PC-9 (cell line): ENCODE measurements at regions not wholly inside any gene's neighbourhood (a gene's known extent, or its start where the extent isn't known, plus 50 kb on each side); places are given as distances from the start of the nearest gene placed in this dataset.

ENCODE experiments used
- BruUV-seq: library from RNA; stranded (reverse); fragments of 400-500 nt; replicated peaks from 2 replicates; lab custom pipeline; 2021; lab: Mats Ljungman, UMichigan
- CTCF ChIA-PET: fragments of 300-600 bp; sonication (Branson Sonifier 250); formaldehyde crosslinking; loops from one replicate; lab custom pipeline; 2022; ENCODE audit warnings: antibody characterized with exemption; lab: Charles Lee
- POLR2A ChIA-PET: fragments of 300-600 bp; sonication (Branson Sonifier 250); formaldehyde crosslinking; loops from one replicate; lab custom pipeline; 2022; ENCODE audit warnings: antibody characterized with exemption; ENCODE audit not compliant: unreplicated experiment; lab: Charles Lee
- DNase-seq, 2 experiments: peaks; one replicate each; pipeline versions ENCODE4 v3.0.0 to v3.0.0-alpha.2; 2015 to 2022; ENCODE audit warnings: mixed read lengths in 1 of 2
- H2AFZ ChIP-seq: fragments of 200-600 bp; sonication (generic); 2 replicates; pipeline ENCODE4 v1.8.1; 2017; ENCODE audit warnings: antibody characterized with exemption
- H3F3A ChIP-seq: fragments of 200-600 bp; sonication (generic); 2 replicates; pipeline ENCODE4 v1.8.1; 2017; ENCODE audit warnings: antibody characterized with exemption, mild to moderate bottlenecking, low read depth; ENCODE audit not compliant: insufficient read depth
- H3K27ac ChIP-seq: fragments of 200-600 bp; sonication (generic); 2 replicates; pipeline ENCODE4 v1.6.1; 2016; ENCODE audit warnings: mixed run types
- H3K27me3 ChIP-seq: fragments of 200-600 bp; sonication (generic); 2 replicates; pipeline ENCODE4 v1.6.1; 2016; ENCODE audit warnings: low read depth, mixed run types; ENCODE audit not compliant: insufficient read depth
- H3K36me3 ChIP-seq: fragments of 200-600 bp; sonication (generic); 2 replicates; pipeline ENCODE4 v1.6.1; 2016; ENCODE audit warnings: low read depth, mixed run types
- H3K4me1 ChIP-seq: fragments of 200-600 bp; sonication (generic); replicated peaks from 2 replicates; pipeline ENCODE4 v1.6.1; 2016; ENCODE audit warnings: mixed run types; ENCODE audit not compliant: insufficient read depth
- H3K4me2 ChIP-seq: fragments of 200-600 bp; sonication (generic); 2 replicates; pipeline ENCODE4 v1.6.1; 2017; ENCODE audit warnings: mixed run types
- H3K4me3 ChIP-seq: fragments of 200-600 bp; sonication (generic); 2 replicates; pipeline ENCODE4 v1.6.1; 2016; ENCODE audit warnings: mixed run types
- H3K79me2 ChIP-seq: fragments of 200-600 bp; sonication (generic); 2 replicates; pipeline ENCODE4 v1.6.1; 2017; ENCODE audit warnings: low read depth, mixed run types
- H3K9me2 ChIP-seq: fragments of 200-600 bp; sonication (generic); 2 replicates; pipeline ENCODE4 v1.8.1; 2017; ENCODE audit warnings: mild to moderate bottlenecking; ENCODE audit not compliant: insufficient read depth
- H3K9me3 ChIP-seq: fragments of 200-600 bp; sonication (generic); 2 replicates; pipeline ENCODE4 v1.8.1; 2016; ENCODE audit warnings: low read depth; ENCODE audit not compliant: insufficient read depth
- H4K20me1 ChIP-seq: fragments of 200-600 bp; sonication (generic); 2 replicates; pipeline ENCODE4 v1.8.1; 2017; ENCODE audit not compliant: insufficient read depth
- CTCF ChIP-seq: fragments of 200-600 bp; sonication (generic); conservative IDR thresholded peaks from 2 replicates; pipeline ENCODE4 v1.6.1; 2017; ENCODE audit warnings: mixed run types, antibody characterized with exemption, mild to moderate bottlenecking, moderate library complexity
- EZH2 ChIP-seq: fragments of 200-600 bp; sonication (generic); IDR thresholded peaks from 2 replicates; pipeline ENCODE4 v1.8.0; 2017; ENCODE audit warnings: antibody characterized with exemption, low read depth
- intact Hi-C: fragments of 100-400 bp; cut with micrococcal nuclease; formaldehyde crosslinking; loops from one replicate; pipeline ENCODE4 v1.10.0; 2022; ENCODE audit not compliant: unreplicated experiment

DNA sequence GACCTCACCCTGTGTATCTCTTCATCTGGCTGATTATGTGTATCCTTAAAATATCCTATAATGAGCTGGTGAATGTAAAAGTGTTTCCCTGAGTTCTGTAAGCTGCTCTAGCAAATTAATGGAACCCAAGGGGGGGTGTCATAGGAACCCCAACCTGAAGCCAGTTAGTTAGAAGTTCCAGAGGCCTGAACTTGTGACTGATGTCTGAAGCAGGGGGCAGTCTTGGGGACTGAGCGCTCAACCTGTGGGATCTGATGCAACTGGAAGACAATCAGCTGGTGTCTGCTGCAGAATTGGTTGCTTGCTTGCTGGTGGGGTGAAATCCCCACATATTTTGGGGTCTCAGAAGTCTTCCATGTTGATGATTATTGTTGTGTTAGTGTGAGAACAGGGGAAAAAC lies 75.7 kb upstream of the NKD1 start:
- no peaks in the 10 kb centered on the region for H3K79me2 ChIP-seq
- H3K27me3 ChIP-seq: no peaks in the 10 kb centered on the region
- H3K4me2 ChIP-seq: no peak overlapping the region
- BruUV-seq: no TSS peak
- no peak for TF ChIP-seq EZH2
- no peak for TF ChIP-seq CTCF
- DNase-seq: no peak
- no peaks in the 10 kb centered on the region for H3K9me2 ChIP-seq
- ChIA-PET CTCF (no interaction called here), POLR2A (no interaction called here)
- H3K9me3 ChIP-seq: no peaks in the 10 kb centered on the region
- H3K27ac ChIP-seq: no peak overlapping the region
- peaks cover 22% of the 10 kb centered on the region for H3K4me1 ChIP-seq
- intact Hi-C loops: no loop called here
- H2AFZ ChIP-seq: no peak overlapping the region
- no peaks in the 10 kb centered on the region for H3K36me3 ChIP-seq
- H3K4me3 ChIP-seq: no peak overlapping the region
- H4K20me1 ChIP-seq: no peaks in the 10 kb centered on the region
- H3F3A ChIP-seq: peaks cover 10% of the 10 kb centered on the region; the same call in 1 of the 2 replicates

DNA sequence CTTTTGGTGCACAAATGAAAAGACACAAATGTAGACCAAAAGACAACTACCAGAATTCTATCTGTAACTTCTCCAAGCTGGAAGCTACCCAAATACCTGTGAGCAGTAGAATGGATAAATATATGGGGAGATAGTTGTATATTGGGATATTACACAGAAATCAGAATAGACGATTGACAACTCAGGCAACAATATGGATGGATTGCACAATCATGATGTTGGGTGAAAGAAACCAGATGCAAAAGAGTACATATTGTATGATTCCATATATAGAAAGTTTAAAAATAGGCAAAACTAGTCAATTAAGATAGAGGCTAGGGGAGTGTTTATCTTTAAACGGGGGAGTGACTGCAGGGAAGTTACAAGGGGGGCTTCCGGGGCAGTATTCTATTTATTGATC lies 77.5 kb upstream of the NKD1 start:
- DNase-seq: no peak
- no peaks in the 10 kb centered on the region for H3K36me3 ChIP-seq
- no peak overlapping the region for H3K4me2 ChIP-seq
- ChIA-PET CTCF (no interaction called here), POLR2A (no interaction called here)
- no peaks in the 10 kb centered on the region for H3K9me2 ChIP-seq
- no peaks in the 10 kb centered on the region for H4K20me1 ChIP-seq
- H3K4me1 ChIP-seq: peaks cover 22% of the 10 kb centered on the region
- intact Hi-C loops: no loop called here
- H3F3A ChIP-seq: peaks cover 10% of the 10 kb centered on the region; the same call in 1 of the 2 replicates
- no peak overlapping the region for H3K4me3 ChIP-seq
- H2AFZ ChIP-seq: no peak overlapping the region
- TF ChIP-seq CTCF (no peak), EZH2 (no peak)
- H3K27me3 ChIP-seq: no peaks in the 10 kb centered on the region
- no peaks in the 10 kb centered on the region for H3K9me3 ChIP-seq
- H3K79me2 ChIP-seq: no peaks in the 10 kb centered on the region
- no TSS peak for BruUV-seq
- H3K27ac ChIP-seq: no peak overlapping the region

- H3K27me3 ChIP-seq: no peaks in the 10 kb centered on the region
- ChIA-PET POLR2A (no interaction called here), CTCF (no interaction called here)
- intact Hi-C loops: no loop called here
- H3K79me2 ChIP-seq: no peaks in the 10 kb centered on the region
- H2AFZ ChIP-seq: no peak overlapping the region
- no peak for DNase-seq
- no peak overlapping the region for H3K27ac ChIP-seq
- H3K4me3 ChIP-seq: no peak overlapping the region
- H3K9me3 ChIP-seq: no peaks in the 10 kb centered on the region
- H3K4me2 ChIP-seq: no peak overlapping the region
- no peaks in the 10 kb centered on the region for H4K20me1 ChIP-seq
- H3K9me2 ChIP-seq: no peaks in the 10 kb centered on the region
- BruUV-seq: no TSS peak
- no peaks in the 10 kb centered on the region for H3K36me3 ChIP-seq
- peaks cover 10% of the 10 kb centered on the region; the same call in 1 of the 2 replicates for H3F3A ChIP-seq
- H3K4me1 ChIP-seq: peaks cover 22% of the 10 kb centered on the region
- no peak for TF ChIP-seq EZH2
Measured at GRCh38 chr16:50469744-50470321, 78.4 kb upstream of the NKD1 start.
